Endothelial cell (in vitro differentiated cells): ENCODE measurements at regions not wholly inside any gene's neighbourhood (a gene's known extent, or its start where the extent isn't known, plus 50 kb on each side); places are given as distances from the start of the nearest gene placed in this dataset.

Experiments
- DNase-seq: peaks from one replicate; pipeline ENCODE4 v3.0.0; 2021; ENCODE audit warnings: low spot score
- H3K27ac Mint-ChIP-seq: one replicate; pipeline ENCODE4 v1.8.0; 2021; ENCODE audit warnings: mixed read lengths, inconsistent platforms; ENCODE audit not compliant: unreplicated experiment
- H3K27me3 Mint-ChIP-seq: one replicate; pipeline ENCODE4 v1.8.0; 2021; ENCODE audit warnings: mild to moderate bottlenecking, moderate library complexity, mixed read lengths, inconsistent platforms; ENCODE audit not compliant: unreplicated experiment
- H3K36me3 Mint-ChIP-seq: one replicate; pipeline ENCODE4 v1.8.0; 2021; ENCODE audit warnings: mild to moderate bottlenecking, low read depth, mixed read lengths, inconsistent platforms; ENCODE audit not compliant: unreplicated experiment
- H3K4me1 Mint-ChIP-seq: one replicate; pipeline ENCODE4 v1.8.0; 2021; ENCODE audit warnings: mild to moderate bottlenecking, mixed read lengths, inconsistent platforms; ENCODE audit not compliant: unreplicated experiment
- H3K4me3 Mint-ChIP-seq: one replicate; pipeline ENCODE4 v1.8.0; 2021; ENCODE audit warnings: mild to moderate bottlenecking, mixed read lengths, inconsistent platforms; ENCODE audit not compliant: unreplicated experiment
- H3K9me3 Mint-ChIP-seq: one replicate; pipeline ENCODE4 v1.8.0; 2021; ENCODE audit warnings: mixed read lengths, inconsistent platforms; ENCODE audit not compliant: unreplicated experiment
- CTCF ChIP-seq: fragments of 200-600 bp; sonication (generic); IDR thresholded peaks from one replicate; pipeline ENCODE4 v1.5.0; 2021; ENCODE audit warnings: antibody characterized with exemption; ENCODE audit not compliant: unreplicated experiment

- H3K4me1 Mint-ChIP-seq: peaks cover 7% of the 10 kb centered on the region
- H3K36me3 Mint-ChIP-seq: no peaks in the 10 kb centered on the region
- no peak for TF ChIP-seq CTCF
- no peak for DNase-seq
- H3K4me3 Mint-ChIP-seq: no peak overlapping the region
- peaks cover 5% of the 10 kb centered on the region for H3K27me3 Mint-ChIP-seq
- no peak overlapping the region for H3K27ac Mint-ChIP-seq
- no peaks in the 10 kb centered on the region for H3K9me3 Mint-ChIP-seq
These were observed 315.8 kb upstream of the KLF12 start for GRCh38 chr13:74449811-74450524.

- no peak for DNase-seq
- Mint-ChIP-seq H3K4me1 (peaks cover 3% of the 10 kb centered on the region), H3K27ac (no peak overlapping the region), H3K9me3 (no peaks in the 10 kb centered on the region), H3K36me3 (no peaks in the 10 kb centered on the region), H3K27me3 (peaks cover 3% of the 10 kb centered on the region), H3K4me3 (no peak overlapping the region)
- no peak for TF ChIP-seq CTCF
These were observed 310.8 kb upstream of the KLF12 start for GRCh38 chr13:74444864-74445479.

- no peak for TF ChIP-seq CTCF
- Mint-ChIP-seq H3K27me3 (peaks cover 3% of the 10 kb centered on the region), H3K36me3 (no peaks in the 10 kb centered on the region), H3K27ac (no peak overlapping the region), H3K4me1 (peaks cover 3% of the 10 kb centered on the region), H3K9me3 (no peaks in the 10 kb centered on the region), H3K4me3 (no peak overlapping the region)
- no peak for DNase-seq
These were observed 310.0 kb upstream of the KLF12 start for GRCh38 chr13:74444161-74444571.

- no peaks in the 10 kb centered on the region for H3K9me3 Mint-ChIP-seq
- H3K27ac Mint-ChIP-seq: no peak overlapping the region
- H3K4me3 Mint-ChIP-seq: no peak overlapping the region
- DNase-seq: no peak
- peaks cover 3% of the 10 kb centered on the region for H3K27me3 Mint-ChIP-seq
- peaks cover 3% of the 10 kb centered on the region for H3K4me1 Mint-ChIP-seq
- H3K36me3 Mint-ChIP-seq: no peaks in the 10 kb centered on the region
- no peak for TF ChIP-seq CTCF
These were observed 309.4 kb upstream of the KLF12 start for GRCh38 chr13:74443631-74444030.

- TF ChIP-seq CTCF: no peak
- peaks cover 3% of the 10 kb centered on the region for H3K4me1 Mint-ChIP-seq
- H3K9me3 Mint-ChIP-seq: no peaks in the 10 kb centered on the region
- H3K27me3 Mint-ChIP-seq: peaks cover 5% of the 10 kb centered on the region
- no peak overlapping the region for H3K4me3 Mint-ChIP-seq
- DNase-seq: no peak
- no peaks in the 10 kb centered on the region for H3K36me3 Mint-ChIP-seq
- no peak overlapping the region for H3K27ac Mint-ChIP-seq
These were observed 308.5 kb upstream of the KLF12 start for GRCh38 chr13:74442751-74443150.
